Endodermal cell (in vitro differentiated cells): ENCODE measurements at regions not wholly inside any gene's neighbourhood (a gene's known extent, or its start where the extent isn't known, plus 50 kb on each side); places are given as distances from the start of the nearest gene placed in this dataset.

Source experiments
- DNase-seq: peaks from one replicate; pipeline ENCODE4 v3.0.0-alpha.2; 2017
- H3K27ac ChIP-seq: 2 replicates; pipeline ENCODE4 v1.5.1; 2013; ENCODE audit warnings: mild to moderate bottlenecking, low read depth, low read length, moderate library complexity
- H3K27me3 ChIP-seq: 2 replicates; pipeline ENCODE4 v1.6.1; 2013; ENCODE audit warnings: mild to moderate bottlenecking, low read length, moderate library complexity; ENCODE audit not compliant: insufficient read depth, control insufficient read depth, poor library complexity, severe bottlenecking
- H3K36me3 ChIP-seq: 2 replicates; pipeline ENCODE4 v1.7.0; 2013; ENCODE audit warnings: mild to moderate bottlenecking, low read length, moderate library complexity; ENCODE audit not compliant: control insufficient read depth, insufficient read depth
- H3K4me1 ChIP-seq: one replicate; pipeline ENCODE4 v1.7.0; 2013; ENCODE audit warnings: low read length; ENCODE audit not compliant: control insufficient read depth, insufficient read depth
- H3K4me3 ChIP-seq: 2 replicates; pipeline ENCODE4 v1.5.1; 2013; ENCODE audit warnings: mild to moderate bottlenecking, low read length, moderate library complexity
- H3K9ac ChIP-seq: 2 replicates; pipeline ENCODE4 v1.6.1; 2013; ENCODE audit warnings: mild to moderate bottlenecking, low read length, moderate library complexity; ENCODE audit not compliant: poor library complexity, severe bottlenecking; ENCODE audit errors: extremely low read depth
- H3K9me3 ChIP-seq: 2 replicates; pipeline ENCODE4 v1.6.1; 2013; ENCODE audit warnings: mild to moderate bottlenecking, low read length, moderate library complexity; ENCODE audit not compliant: control insufficient read depth
- H3K27ac Mint-ChIP-seq: 2 replicates; pipeline ENCODE4 v1.8.0; 2020; ENCODE audit warnings: mixed read lengths
- H3K27me3 Mint-ChIP-seq: 2 replicates; pipeline ENCODE4 v1.8.0; 2021; ENCODE audit warnings: mild to moderate bottlenecking, mixed read lengths; ENCODE audit not compliant: insufficient read depth
- H3K36me3 Mint-ChIP-seq: 2 replicates; pipeline ENCODE4 v1.8.0; 2020; ENCODE audit warnings: low read depth, mixed read lengths
- H3K4me1 Mint-ChIP-seq: 2 replicates; pipeline ENCODE4 v1.8.0; 2020; ENCODE audit warnings: mixed read lengths
- H3K4me3 Mint-ChIP-seq: 2 replicates; pipeline ENCODE4 v1.8.0; 2020; ENCODE audit warnings: mild to moderate bottlenecking, moderate library complexity, mixed read lengths
- H3K9me3 Mint-ChIP-seq: 2 replicates; pipeline ENCODE4 v1.8.0; 2020; ENCODE audit warnings: mild to moderate bottlenecking, mixed read lengths
- CTCF ChIP-seq: fragments of 200-600 bp; sonication (generic); conservative IDR thresholded peaks from 2 replicates; pipeline ENCODE4 v1.5.0; 2021; ENCODE audit warnings: antibody characterized with exemption, mild to moderate bottlenecking
- WGBS, 2 experiments: methylation state at CpG; one replicate each; pipeline versions ENCODE4 v1.1.5 to v1.1.7; 2013; ENCODE audit warnings: missing lambda C conversion rate in 2 of 2, mixed read lengths in 1 of 2; ENCODE audit not compliant: insufficient coverage in 1 of 2, insufficient read length in 1 of 2; 5-methylcytosine and 5-hydroxymethylcytosine counted together

GRCh38 chrX:55142206-55142918, 53.5 kb downstream of the PAGE2 start:
- H3K36me3 ChIP-seq = peaks cover 17% of the 10 kb centered on the region
- WGBS, 2 experiments = 90% methylated on average over 2 of the region's 3 CpGs; no CpG with 5 or more reads in 1 of the 2 experiments
- peaks cover 17% of the 10 kb centered on the region for H3K9me3 ChIP-seq
- no peak for TF ChIP-seq CTCF
- Mint-ChIP-seq H3K4me3 (no peak overlapping the region), H3K4me1 (peaks cover 16% of the 10 kb centered on the region), H3K36me3 (peaks cover 34% of the 10 kb centered on the region), H3K27ac (peak overlapping the region; percentile 86), H3K27me3 (peaks cover 2% of the 10 kb centered on the region), H3K9me3 (peaks cover 54% of the 10 kb centered on the region)
- no peak overlapping the region for H3K27ac ChIP-seq
- peaks cover 6% of the 10 kb centered on the region for H3K4me1 ChIP-seq
- no peak overlapping the region for H3K4me3 ChIP-seq
- H3K9ac ChIP-seq = no peak overlapping the region
- no peaks in the 10 kb centered on the region for H3K27me3 ChIP-seq
- no peak for DNase-seq

- WGBS, 2 experiments = 60% methylated on average over 3 of the region's 6 CpGs; no CpG with 5 or more reads in 1 of the 2 experiments
- Histone ChIP-seq H3K4me1 (peaks cover 6% of the 10 kb centered on the region), H3K36me3 (peaks cover 17% of the 10 kb centered on the region), H3K27ac (no peak overlapping the region), H3K9ac (no peak overlapping the region), H3K4me3 (no peak overlapping the region), H3K27me3 (no peaks in the 10 kb centered on the region), H3K9me3 (peaks cover 17% of the 10 kb centered on the region)
- TF ChIP-seq CTCF = no peak
- no peak for DNase-seq
- Mint-ChIP-seq H3K27me3 (peaks cover 2% of the 10 kb centered on the region), H3K4me1 (peaks cover 16% of the 10 kb centered on the region), H3K4me3 (peak overlapping the region; percentile 8), H3K27ac (peak overlapping the region; percentile 86), H3K9me3 (peaks cover 53% of the 10 kb centered on the region), H3K36me3 (peaks cover 34% of the 10 kb centered on the region)
These were observed 54.1 kb downstream of the PAGE2 start for GRCh38 chrX:55142919-55143310.

GRCh38 chrX:55143621-55144020, 54.8 kb downstream of the PAGE2 start:
- H3K9me3 ChIP-seq = peaks cover 17% of the 10 kb centered on the region
- H3K4me3 ChIP-seq = no peak overlapping the region
- H3K9me3 Mint-ChIP-seq = peaks cover 46% of the 10 kb centered on the region
- DNase-seq = no peak
- peaks cover 6% of the 10 kb centered on the region for H3K4me1 ChIP-seq
- H3K27ac ChIP-seq = no peak overlapping the region
- H3K27me3 Mint-ChIP-seq = peaks cover 2% of the 10 kb centered on the region
- H3K4me1 Mint-ChIP-seq = peaks cover 16% of the 10 kb centered on the region
- no peak overlapping the region for H3K9ac ChIP-seq
- peaks cover 17% of the 10 kb centered on the region for H3K36me3 ChIP-seq
- no peaks in the 10 kb centered on the region for H3K27me3 ChIP-seq
- WGBS, 2 experiments = 13 to 17% methylated on average over 1 of the region's 2 CpGs
- TF ChIP-seq CTCF = no peak
- peak overlapping the region; percentile 8 for H3K4me3 Mint-ChIP-seq
- H3K27ac Mint-ChIP-seq = peak overlapping the region; percentile 86
- peaks cover 30% of the 10 kb centered on the region for H3K36me3 Mint-ChIP-seq
